PC-9 (cell line): ENCODE measurements at regions not wholly inside any gene's neighbourhood (a gene's known extent, or its start where the extent isn't known, plus 50 kb on each side); places are given as distances from the start of the nearest gene placed in this dataset.

Source experiments
- BruUV-seq: library from RNA; stranded (reverse); fragments of 400-500 nt; replicated peaks from 2 replicates; lab custom pipeline; 2021; lab: Mats Ljungman, UMichigan
- CTCF ChIA-PET: fragments of 300-600 bp; sonication (Branson Sonifier 250); formaldehyde crosslinking; loops from one replicate; lab custom pipeline; 2022; ENCODE audit warnings: antibody characterized with exemption; lab: Charles Lee
- POLR2A ChIA-PET: fragments of 300-600 bp; sonication (Branson Sonifier 250); formaldehyde crosslinking; loops from one replicate; lab custom pipeline; 2022; ENCODE audit warnings: antibody characterized with exemption; ENCODE audit not compliant: unreplicated experiment; lab: Charles Lee
- DNase-seq, 2 experiments: peaks; one replicate each; pipeline versions ENCODE4 v3.0.0 to v3.0.0-alpha.2; 2015 to 2022; ENCODE audit warnings: mixed read lengths in 1 of 2
- H2AFZ ChIP-seq: fragments of 200-600 bp; sonication (generic); 2 replicates; pipeline ENCODE4 v1.8.1; 2017; ENCODE audit warnings: antibody characterized with exemption
- H3F3A ChIP-seq: fragments of 200-600 bp; sonication (generic); 2 replicates; pipeline ENCODE4 v1.8.1; 2017; ENCODE audit warnings: antibody characterized with exemption, mild to moderate bottlenecking, low read depth; ENCODE audit not compliant: insufficient read depth
- H3K27ac ChIP-seq: fragments of 200-600 bp; sonication (generic); 2 replicates; pipeline ENCODE4 v1.6.1; 2016; ENCODE audit warnings: mixed run types
- H3K27me3 ChIP-seq: fragments of 200-600 bp; sonication (generic); 2 replicates; pipeline ENCODE4 v1.6.1; 2016; ENCODE audit warnings: low read depth, mixed run types; ENCODE audit not compliant: insufficient read depth
- H3K36me3 ChIP-seq: fragments of 200-600 bp; sonication (generic); 2 replicates; pipeline ENCODE4 v1.6.1; 2016; ENCODE audit warnings: low read depth, mixed run types
- H3K4me1 ChIP-seq: fragments of 200-600 bp; sonication (generic); replicated peaks from 2 replicates; pipeline ENCODE4 v1.6.1; 2016; ENCODE audit warnings: mixed run types; ENCODE audit not compliant: insufficient read depth
- H3K4me2 ChIP-seq: fragments of 200-600 bp; sonication (generic); 2 replicates; pipeline ENCODE4 v1.6.1; 2017; ENCODE audit warnings: mixed run types
- H3K4me3 ChIP-seq: fragments of 200-600 bp; sonication (generic); 2 replicates; pipeline ENCODE4 v1.6.1; 2016; ENCODE audit warnings: mixed run types
- H3K79me2 ChIP-seq: fragments of 200-600 bp; sonication (generic); 2 replicates; pipeline ENCODE4 v1.6.1; 2017; ENCODE audit warnings: low read depth, mixed run types
- H3K9me2 ChIP-seq: fragments of 200-600 bp; sonication (generic); 2 replicates; pipeline ENCODE4 v1.8.1; 2017; ENCODE audit warnings: mild to moderate bottlenecking; ENCODE audit not compliant: insufficient read depth
- H3K9me3 ChIP-seq: fragments of 200-600 bp; sonication (generic); 2 replicates; pipeline ENCODE4 v1.8.1; 2016; ENCODE audit warnings: low read depth; ENCODE audit not compliant: insufficient read depth
- H4K20me1 ChIP-seq: fragments of 200-600 bp; sonication (generic); 2 replicates; pipeline ENCODE4 v1.8.1; 2017; ENCODE audit not compliant: insufficient read depth
- EZH2 ChIP-seq: fragments of 200-600 bp; sonication (generic); IDR thresholded peaks from 2 replicates; pipeline ENCODE4 v1.8.0; 2017; ENCODE audit warnings: antibody characterized with exemption, low read depth
- intact Hi-C: fragments of 100-400 bp; cut with micrococcal nuclease; formaldehyde crosslinking; loops from one replicate; pipeline ENCODE4 v1.10.0; 2022; ENCODE audit not compliant: unreplicated experiment
- TF ChIP-seq, protein P1 (sequence below): fragments of 200-600 bp; sonication (generic); conservative IDR thresholded peaks from 2 replicates; pipeline ENCODE4 v1.6.1; 2017; ENCODE audit warnings: mixed run types, antibody characterized with exemption, mild to moderate bottlenecking, moderate library complexity

DNA sequence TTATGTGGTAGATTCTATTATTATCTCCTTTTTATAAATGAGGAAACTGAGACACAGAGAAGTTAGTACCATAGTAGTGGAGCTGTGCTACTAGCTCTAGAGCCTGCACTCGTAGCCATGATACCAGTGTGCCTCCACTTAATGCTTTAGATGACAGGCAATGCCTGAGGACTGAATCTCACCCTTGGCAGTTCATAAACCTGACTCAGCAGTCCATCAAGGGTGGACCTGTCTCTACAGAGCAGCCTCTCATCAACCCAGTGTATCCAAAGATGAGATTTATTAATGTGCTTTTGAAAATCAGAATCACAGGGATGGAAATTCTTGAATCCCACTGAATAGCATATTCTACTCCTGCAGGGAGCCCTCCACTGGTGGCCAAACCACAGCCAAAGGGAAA lies 483.2 kb upstream of the DIPK2B start:
- CTCF ChIA-PET = no interaction called here
- H3K4me3 ChIP-seq = no peak overlapping the region
- no peaks in the 10 kb centered on the region for H3K9me3 ChIP-seq
- no TSS peak for BruUV-seq
- intact Hi-C loops = no loop called here
- H3K27ac ChIP-seq = no peak overlapping the region
- POLR2A ChIA-PET = no interaction called here
- no peaks in the 10 kb centered on the region for H3K79me2 ChIP-seq
- no peaks in the 10 kb centered on the region for H3F3A ChIP-seq
- H3K9me2 ChIP-seq = no peaks in the 10 kb centered on the region
- H4K20me1 ChIP-seq = no peaks in the 10 kb centered on the region
- no peak overlapping the region for H3K4me2 ChIP-seq
- H2AFZ ChIP-seq = no peak overlapping the region
- no peaks in the 10 kb centered on the region for H3K27me3 ChIP-seq
- H3K36me3 ChIP-seq = no peaks in the 10 kb centered on the region
- no peak for DNase-seq
- no peaks in the 10 kb centered on the region for H3K4me1 ChIP-seq
- TF ChIP-seq, protein P1, sequence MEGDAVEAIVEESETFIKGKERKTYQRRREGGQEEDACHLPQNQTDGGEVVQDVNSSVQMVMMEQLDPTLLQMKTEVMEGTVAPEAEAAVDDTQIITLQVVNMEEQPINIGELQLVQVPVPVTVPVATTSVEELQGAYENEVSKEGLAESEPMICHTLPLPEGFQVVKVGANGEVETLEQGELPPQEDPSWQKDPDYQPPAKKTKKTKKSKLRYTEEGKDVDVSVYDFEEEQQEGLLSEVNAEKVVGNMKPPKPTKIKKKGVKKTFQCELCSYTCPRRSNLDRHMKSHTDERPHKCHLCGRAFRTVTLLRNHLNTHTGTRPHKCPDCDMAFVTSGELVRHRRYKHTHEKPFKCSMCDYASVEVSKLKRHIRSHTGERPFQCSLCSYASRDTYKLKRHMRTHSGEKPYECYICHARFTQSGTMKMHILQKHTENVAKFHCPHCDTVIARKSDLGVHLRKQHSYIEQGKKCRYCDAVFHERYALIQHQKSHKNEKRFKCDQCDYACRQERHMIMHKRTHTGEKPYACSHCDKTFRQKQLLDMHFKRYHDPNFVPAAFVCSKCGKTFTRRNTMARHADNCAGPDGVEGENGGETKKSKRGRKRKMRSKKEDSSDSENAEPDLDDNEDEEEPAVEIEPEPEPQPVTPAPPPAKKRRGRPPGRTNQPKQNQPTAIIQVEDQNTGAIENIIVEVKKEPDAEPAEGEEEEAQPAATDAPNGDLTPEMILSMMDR = no peak
- TF ChIP-seq EZH2 = no peak

- no peaks in the 10 kb centered on the region for H3K27me3 ChIP-seq
- BruUV-seq = no TSS peak
- no peak overlapping the region for H3K4me2 ChIP-seq
- POLR2A ChIA-PET = no interaction called here
- no peak overlapping the region for H2AFZ ChIP-seq
- no peak for DNase-seq
- no peaks in the 10 kb centered on the region for H3F3A ChIP-seq
- H3K9me2 ChIP-seq = no peaks in the 10 kb centered on the region
- H3K9me3 ChIP-seq = no peaks in the 10 kb centered on the region
- H3K4me3 ChIP-seq = no peak overlapping the region
- intact Hi-C loops = no loop called here
- H3K36me3 ChIP-seq = no peaks in the 10 kb centered on the region
- CTCF ChIA-PET = no interaction called here
- no peak overlapping the region for H3K27ac ChIP-seq
- H4K20me1 ChIP-seq = no peaks in the 10 kb centered on the region
- TF ChIP-seq, protein P1 = no peak
- no peak for TF ChIP-seq EZH2
- H3K79me2 ChIP-seq = no peaks in the 10 kb centered on the region
- no peaks in the 10 kb centered on the region for H3K4me1 ChIP-seq
Observed at GRCh38 chrX:45681891-45682290, 481.2 kb upstream of the DIPK2B start.

- H3K27ac ChIP-seq = no peak overlapping the region
- no peak overlapping the region for H3K4me2 ChIP-seq
- no peaks in the 10 kb centered on the region for H3K79me2 ChIP-seq
- H2AFZ ChIP-seq = no peak overlapping the region
- BruUV-seq = no TSS peak
- ChIA-PET CTCF (no interaction called here), POLR2A (no interaction called here)
- no peak overlapping the region for H3K4me3 ChIP-seq
- no peaks in the 10 kb centered on the region for H4K20me1 ChIP-seq
- no peaks in the 10 kb centered on the region for H3K27me3 ChIP-seq
- no peaks in the 10 kb centered on the region for H3K9me3 ChIP-seq
- no peaks in the 10 kb centered on the region for H3K9me2 ChIP-seq
- no peak for DNase-seq
- intact Hi-C loops = no loop called here
- TF ChIP-seq EZH2 = no peak
- TF ChIP-seq, protein P1 = no peak
- H3K36me3 ChIP-seq = no peaks in the 10 kb centered on the region
- H3F3A ChIP-seq = no peaks in the 10 kb centered on the region
- no peaks in the 10 kb centered on the region for H3K4me1 ChIP-seq
Observed at GRCh38 chrX:45669715-45670340, 469.2 kb upstream of the DIPK2B start.
